ENCODE measurements at regions not wholly inside any gene's neighbourhood (a gene's known extent, or its start where the extent isn't known, plus 50 kb on each side); places are given as distances from the start of the nearest gene placed in this dataset.

- Histone ChIP-seq H3K36me3 (no peaks in the 10 kb centered on the region), H3K27me3 (no peaks in the 10 kb centered on the region), H3K4me1 (no peaks in the 10 kb centered on the region), H3K27ac (no peak overlapping the region), H3K9me3 (no peaks in the 10 kb centered on the region), H3K4me3 (no peak overlapping the region)
- TF ChIP-seq POLR2A (IDR thresholded peaks at IDR 0.05) (no peak), EP300 (IDR thresholded peaks at IDR 0.05) (no peak), POLR2AphosphoS5 (IDR thresholded peaks at IDR 0.05) (no peak)
- WGBS, 5 donors, result 5 to 22% (median 17%) methylated on average over 1 of the region's 1 CpG
- no peak for DNase-seq
- intact Hi-C loops (cut with DNase I; ENCODE audit: low total_unique reads), result no loop called here
Observed at GRCh38 chr2:41313082-41313481, 734.7 kb upstream of the PKDCC start.

- 43 to 90% (median 59%) methylated on average over 3 of the region's 3 CpGs for WGBS, 5 donors
- no peak for TF ChIP-seq POLR2AphosphoS5 (IDR thresholded peaks at IDR 0.05)
- TF ChIP-seq EP300 (IDR thresholded peaks at IDR 0.05), result no peak
- no peak for TF ChIP-seq POLR2A (IDR thresholded peaks at IDR 0.05)
- TF ChIP-seq CTCF (IDR thresholded peaks at IDR 0.05), result no peak
Observed at GRCh38 chr2:41314511-41315070, 733.2 kb upstream of the PKDCC start.

DNA sequence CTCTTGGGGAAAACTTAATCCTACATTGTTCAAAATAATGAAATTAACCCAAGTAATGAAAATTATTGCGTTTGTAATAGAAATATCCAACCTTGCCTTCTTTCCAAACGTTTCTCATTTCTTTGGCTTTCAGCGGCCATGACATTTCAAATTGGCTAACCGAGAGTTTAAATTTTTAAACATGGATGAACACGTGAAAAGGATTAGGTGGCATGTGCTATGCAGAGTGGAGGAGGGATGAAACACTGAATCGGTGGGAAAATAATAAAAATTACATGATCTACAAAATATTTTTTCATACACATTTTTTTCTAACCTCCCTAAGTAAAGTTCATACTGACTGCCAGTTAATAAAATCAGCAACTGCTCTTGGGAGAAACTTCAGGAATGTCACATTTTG lies 728.4 kb upstream of the PKDCC start:
- no peaks in the 10 kb centered on the region for H3K27me3 ChIP-seq
- no peak overlapping the region for H3K27ac ChIP-seq
- WGBS, 5 donors, result 86 to 94% (median 91%) methylated on average over 6 of the region's 6 CpGs
- intact Hi-C loops (cut with DNase I; ENCODE audit: low total_unique reads), result no loop called here
- H3K9me3 ChIP-seq, result no peaks in the 10 kb centered on the region
- H3K4me1 ChIP-seq, result no peaks in the 10 kb centered on the region
- H3K4me3 ChIP-seq, result no peak overlapping the region
- DNase-seq, result no peak
- no peaks in the 10 kb centered on the region for H3K36me3 ChIP-seq
- TF ChIP-seq POLR2A (IDR thresholded peaks at IDR 0.05) (no peak), POLR2AphosphoS5 (IDR thresholded peaks at IDR 0.05) (no peak), CTCF (IDR thresholded peaks at IDR 0.05) (no peak), EP300 (IDR thresholded peaks at IDR 0.05) (no peak)

More at GRCh38 chr2:41314511-41315070, 733.2 kb upstream of the PKDCC start:
- no peak overlapping the region for H3K4me3 ChIP-seq
- no peak overlapping the region for H3K27ac ChIP-seq
- intact Hi-C loops (cut with DNase I; ENCODE audit: low total_unique reads), result no loop called here
- H3K9me3 ChIP-seq, result no peaks in the 10 kb centered on the region
- no peaks in the 10 kb centered on the region for H3K36me3 ChIP-seq
- no peaks in the 10 kb centered on the region for H3K4me1 ChIP-seq
- H3K27me3 ChIP-seq, result no peaks in the 10 kb centered on the region
- DNase-seq, result peak in 1 of 2 donors; percentile 22

- H3K9me3 ChIP-seq, result no peaks in the 10 kb centered on the region
- peak in 1 of 2 donors; percentile 36 for DNase-seq
- 57 to 76% (median 68%) methylated on average over 5 of the region's 5 CpGs for WGBS, 5 donors
- no peaks in the 10 kb centered on the region for H3K4me1 ChIP-seq
- intact Hi-C loops (cut with DNase I; ENCODE audit: low total_unique reads), result no loop called here
- H3K27me3 ChIP-seq, result no peaks in the 10 kb centered on the region
- H3K27ac ChIP-seq, result no peak overlapping the region
- no peak overlapping the region for H3K4me3 ChIP-seq
- no peaks in the 10 kb centered on the region for H3K36me3 ChIP-seq
- no peak for TF ChIP-seq CTCF (IDR thresholded peaks at IDR 0.05)
- TF ChIP-seq EP300 (IDR thresholded peaks at IDR 0.05), result no peak
- TF ChIP-seq POLR2AphosphoS5 (IDR thresholded peaks at IDR 0.05), result no peak
Observed at GRCh38 chr2:41320491-41320890, 727.3 kb upstream of the PKDCC start.

DNA sequence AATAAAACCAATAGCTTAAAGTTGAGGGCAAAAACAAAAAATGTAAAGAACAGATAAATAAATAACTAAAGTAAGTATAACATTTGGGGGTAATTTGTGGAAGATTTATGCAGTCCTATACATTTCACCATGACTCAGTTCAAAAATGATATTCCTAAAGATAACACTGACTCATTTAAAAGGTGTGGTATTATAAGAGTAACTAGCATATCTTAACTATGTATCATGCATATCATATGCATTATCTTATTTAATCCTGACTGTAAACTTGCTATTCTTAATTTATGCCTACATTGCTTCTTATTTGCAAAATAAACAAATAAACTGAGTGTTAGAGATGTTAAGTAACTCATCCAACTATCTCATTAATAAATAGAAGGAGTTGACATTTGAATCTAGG lies 726.5 kb upstream of the PKDCC start:
- no peaks in the 10 kb centered on the region for H3K4me1 ChIP-seq
- no peaks in the 10 kb centered on the region for H3K9me3 ChIP-seq
- H3K36me3 ChIP-seq, result no peaks in the 10 kb centered on the region
- no peak overlapping the region for H3K4me3 ChIP-seq
- no peak overlapping the region for H3K27ac ChIP-seq
- no peaks in the 10 kb centered on the region for H3K27me3 ChIP-seq
- no peak for TF ChIP-seq POLR2AphosphoS5 (IDR thresholded peaks at IDR 0.05)
- TF ChIP-seq EP300 (IDR thresholded peaks at IDR 0.05), result no peak
- TF ChIP-seq POLR2A (IDR thresholded peaks at IDR 0.05), result no peak
- no peak for TF ChIP-seq CTCF (IDR thresholded peaks at IDR 0.05)
- no peak for DNase-seq
- intact Hi-C loops (cut with DNase I; ENCODE audit: low total_unique reads), result no loop called here

Measured in stomach (tissue), 8 donors.